ENCODE measurements at regions not wholly inside any gene's neighbourhood (a gene's known extent, or its start where the extent isn't known, plus 50 kb on each side); places are given as distances from the start of the nearest gene placed in this dataset.

DNA sequence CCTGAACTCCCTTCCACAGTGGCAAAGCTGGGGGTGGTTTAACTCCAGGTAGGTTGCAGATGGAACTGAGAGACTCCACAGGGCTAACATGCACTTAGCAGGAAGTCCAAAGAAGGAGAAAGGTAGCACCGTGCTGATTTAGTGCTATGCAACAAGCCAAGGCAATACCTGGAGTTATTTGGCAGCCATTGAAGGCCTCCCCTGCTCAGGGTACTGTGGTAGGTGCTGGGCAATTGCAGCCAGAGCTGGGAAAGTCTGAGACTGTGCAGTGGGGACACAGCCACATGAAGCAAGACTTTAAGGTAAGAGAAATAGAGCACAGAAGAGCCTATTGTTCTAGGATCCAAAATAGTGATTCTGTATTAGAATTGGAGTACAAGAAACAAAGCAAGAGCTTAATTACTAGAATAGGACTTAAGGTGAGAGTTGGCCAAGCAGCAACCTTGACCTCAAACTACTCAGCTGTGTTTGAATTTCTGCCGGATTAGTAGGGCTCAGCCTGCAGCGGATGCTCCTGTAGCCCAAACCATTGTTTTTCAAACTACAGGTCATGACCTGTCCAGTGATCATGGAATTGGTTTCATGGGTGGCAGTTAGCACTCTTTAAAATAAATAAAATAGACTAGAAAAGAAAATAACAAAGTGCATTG is 80.8 kb upstream of the STMND1 start:
- H3K9me1 ChIP-seq (ENCODE audit: control insufficient read depth, extremely low read depth, insufficient read depth, low read length): no peaks in the 10 kb centered on the region
- H2AFZ ChIP-seq (ENCODE audit: control insufficient read depth, low read length): no peak overlapping the region
- no peaks in the 10 kb centered on the region for H4K20me1 ChIP-seq (ENCODE audit: control insufficient read depth, extremely low read depth, insufficient read depth, low read length)
- H3K4me2 ChIP-seq (ENCODE audit: control insufficient read depth, extremely low read depth, insufficient read depth, low read depth, low read length): no peak overlapping the region
- dilution Hi-C loops (cut with MboI; ENCODE audit: extremely low pct_ligation_motif_present, low sequenced_read_pairs): no loop called here
- no peaks in the 10 kb centered on the region for H3K36me3 ChIP-seq (ENCODE audit: control insufficient read depth in 2 of 2, extremely low read depth in 1 of 2, insufficient read depth in 2 of 2, low read length in 2 of 2)
- FAIRE-seq: no peak
- no peak overlapping the region for H3K4me3 ChIP-seq (ENCODE audit: control insufficient read depth in 2 of 3, extremely low read depth in 1 of 3, insufficient read depth in 2 of 3, low read depth in 1 of 3, low read length in 3 of 3)
- no peak overlapping the region for H3K27ac ChIP-seq (ENCODE audit: control insufficient read depth, insufficient read depth, low read length)
- no peak overlapping the region for H3K9ac ChIP-seq (ENCODE audit: control insufficient read depth, extremely low read depth, insufficient read depth, low read length)
- no peaks in the 10 kb centered on the region for H3K79me2 ChIP-seq (ENCODE audit: control insufficient read depth, insufficient read depth, low read length)
- DNase-seq (ENCODE audit: low read depth, low spot score): no peak
- TF ChIP-seq, protein P1, sequence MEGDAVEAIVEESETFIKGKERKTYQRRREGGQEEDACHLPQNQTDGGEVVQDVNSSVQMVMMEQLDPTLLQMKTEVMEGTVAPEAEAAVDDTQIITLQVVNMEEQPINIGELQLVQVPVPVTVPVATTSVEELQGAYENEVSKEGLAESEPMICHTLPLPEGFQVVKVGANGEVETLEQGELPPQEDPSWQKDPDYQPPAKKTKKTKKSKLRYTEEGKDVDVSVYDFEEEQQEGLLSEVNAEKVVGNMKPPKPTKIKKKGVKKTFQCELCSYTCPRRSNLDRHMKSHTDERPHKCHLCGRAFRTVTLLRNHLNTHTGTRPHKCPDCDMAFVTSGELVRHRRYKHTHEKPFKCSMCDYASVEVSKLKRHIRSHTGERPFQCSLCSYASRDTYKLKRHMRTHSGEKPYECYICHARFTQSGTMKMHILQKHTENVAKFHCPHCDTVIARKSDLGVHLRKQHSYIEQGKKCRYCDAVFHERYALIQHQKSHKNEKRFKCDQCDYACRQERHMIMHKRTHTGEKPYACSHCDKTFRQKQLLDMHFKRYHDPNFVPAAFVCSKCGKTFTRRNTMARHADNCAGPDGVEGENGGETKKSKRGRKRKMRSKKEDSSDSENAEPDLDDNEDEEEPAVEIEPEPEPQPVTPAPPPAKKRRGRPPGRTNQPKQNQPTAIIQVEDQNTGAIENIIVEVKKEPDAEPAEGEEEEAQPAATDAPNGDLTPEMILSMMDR (optimal IDR thresholded peaks at IDR 0.05 in 1 of 3, IDR thresholded peaks at IDR 0.05 in 1 of 3, conservative IDR thresholded peaks at IDR 0.05 in 1 of 3; ENCODE audit: extremely low read depth in 1 of 3, insufficient read depth in 2 of 3, low read length in 3 of 3): no peak
- TF ChIP-seq EZH2 (IDR thresholded peaks at IDR 0.05; ENCODE audit: low read length): no peak
- H3K4me1 ChIP-seq (ENCODE audit: control insufficient read depth, extremely low read depth, insufficient read depth, low read length): no peaks in the 10 kb centered on the region
- no peaks in the 10 kb centered on the region for H3K27me3 ChIP-seq (ENCODE audit: control insufficient read depth, extremely low read depth, insufficient read depth, low read length)
- H3K9me3 ChIP-seq (ENCODE audit: control insufficient read depth, low read depth, low read length): no peaks in the 10 kb centered on the region

DNA sequence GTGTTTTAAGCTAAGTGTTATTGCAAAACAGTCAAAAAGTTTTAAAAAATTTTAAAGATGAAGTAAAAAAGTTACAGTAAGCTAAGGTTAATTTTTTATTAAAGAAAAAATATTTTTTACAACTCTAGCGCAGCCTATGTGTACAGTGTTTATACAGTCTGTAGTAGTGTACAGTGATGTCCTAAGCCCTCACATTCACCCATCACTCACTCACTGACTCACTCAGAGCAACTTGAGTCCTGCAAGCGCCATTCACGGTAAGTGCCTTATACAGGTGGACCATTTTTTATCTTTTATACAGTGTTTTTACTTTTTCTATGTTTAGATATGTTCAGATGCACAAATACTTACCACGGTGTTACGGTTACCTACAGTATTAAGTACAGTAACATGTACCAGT is 83.4 kb upstream of the STMND1 start:
- Histone ChIP-seq H3K4me2 (ENCODE audit: control insufficient read depth, extremely low read depth, insufficient read depth, low read depth, low read length) (no peak overlapping the region), H3K4me3 (ENCODE audit: control insufficient read depth in 2 of 3, extremely low read depth in 1 of 3, insufficient read depth in 2 of 3, low read depth in 1 of 3, low read length in 3 of 3) (no peak overlapping the region), H4K20me1 (ENCODE audit: control insufficient read depth, extremely low read depth, insufficient read depth, low read length) (no peaks in the 10 kb centered on the region), H3K27ac (ENCODE audit: control insufficient read depth, insufficient read depth, low read length) (no peak overlapping the region), H3K79me2 (ENCODE audit: control insufficient read depth, insufficient read depth, low read length) (no peaks in the 10 kb centered on the region), H3K9ac (ENCODE audit: control insufficient read depth, extremely low read depth, insufficient read depth, low read length) (no peak overlapping the region), H2AFZ (ENCODE audit: control insufficient read depth, low read length) (no peak overlapping the region), H3K9me3 (ENCODE audit: control insufficient read depth, low read depth, low read length) (no peaks in the 10 kb centered on the region), H3K27me3 (ENCODE audit: control insufficient read depth, extremely low read depth, insufficient read depth, low read length) (no peaks in the 10 kb centered on the region), H3K36me3 (ENCODE audit: control insufficient read depth in 2 of 2, extremely low read depth in 1 of 2, insufficient read depth in 2 of 2, low read length in 2 of 2) (no peaks in the 10 kb centered on the region), H3K9me1 (ENCODE audit: control insufficient read depth, extremely low read depth, insufficient read depth, low read length) (no peaks in the 10 kb centered on the region), H3K4me1 (ENCODE audit: control insufficient read depth, extremely low read depth, insufficient read depth, low read length) (peaks cover 13% of the 10 kb centered on the region)
- DNase-seq (ENCODE audit: low read depth, low spot score) (no peak), FAIRE-seq (no peak)
- dilution Hi-C loops (cut with MboI; ENCODE audit: extremely low pct_ligation_motif_present, low sequenced_read_pairs): no loop called here
- TF ChIP-seq, protein P1 (optimal IDR thresholded peaks at IDR 0.05 in 1 of 3, IDR thresholded peaks at IDR 0.05 in 1 of 3, conservative IDR thresholded peaks at IDR 0.05 in 1 of 3; ENCODE audit: extremely low read depth in 1 of 3, insufficient read depth in 2 of 3, low read length in 3 of 3): no peak
- TF ChIP-seq EZH2 (IDR thresholded peaks at IDR 0.05; ENCODE audit: low read length): no peak
